ENCODE measurements at regions not wholly inside any gene's neighbourhood (a gene's known extent, or its start where the extent isn't known, plus 50 kb on each side); places are given as distances from the start of the nearest gene placed in this dataset.

GRCh38 chr3:148023994-148024393, 614.8 kb downstream of the ZIC1 start:
- in situ Hi-C loops (cut with MboI; ENCODE audit: low pct_unique_long_range_greater_than_20kb, low sequenced_read_pairs, unreplicated experiment), result no loop called here
- no peak for TF ChIP-seq CTCF (IDR thresholded peaks at IDR 0.05; ENCODE audit: extremely low read depth, insufficient read depth, missing control alignments)
- DNase-seq (ENCODE audit: low spot score), result no peak

- no peak for DNase-seq (ENCODE audit: low spot score)
- no peak for TF ChIP-seq CTCF (IDR thresholded peaks at IDR 0.05; ENCODE audit: extremely low read depth, insufficient read depth, missing control alignments)
- in situ Hi-C loops (cut with MboI; ENCODE audit: low pct_unique_long_range_greater_than_20kb, low sequenced_read_pairs, unreplicated experiment), result no loop called here
Observed at GRCh38 chr3:148026009-148026588, 616.9 kb downstream of the ZIC1 start.

GRCh38 chr3:148030975-148031374, 621.8 kb downstream of the ZIC1 start:
- TF ChIP-seq CTCF (IDR thresholded peaks at IDR 0.05; ENCODE audit: extremely low read depth, insufficient read depth, missing control alignments), result no peak
- DNase-seq (ENCODE audit: low spot score), result no peak
- in situ Hi-C loops (cut with MboI; ENCODE audit: low pct_unique_long_range_greater_than_20kb, low sequenced_read_pairs, unreplicated experiment), result no loop called here

- in situ Hi-C loops (cut with MboI; ENCODE audit: low pct_unique_long_range_greater_than_20kb, low sequenced_read_pairs, unreplicated experiment), result no loop called here
- no peak for DNase-seq (ENCODE audit: low spot score)
- TF ChIP-seq CTCF (IDR thresholded peaks at IDR 0.05; ENCODE audit: extremely low read depth, insufficient read depth, missing control alignments), result no peak
Observed at GRCh38 chr3:148034353-148034752, 625.2 kb downstream of the ZIC1 start.

- TF ChIP-seq CTCF (IDR thresholded peaks at IDR 0.05; ENCODE audit: extremely low read depth, insufficient read depth, missing control alignments), result no peak
- in situ Hi-C loops (cut with MboI; ENCODE audit: low pct_unique_long_range_greater_than_20kb, low sequenced_read_pairs, unreplicated experiment), result no loop called here
- no peak for DNase-seq (ENCODE audit: low spot score)
Observed at GRCh38 chr3:148036331-148036876, 627.2 kb downstream of the ZIC1 start.

- no peak for DNase-seq (ENCODE audit: low spot score)
- no peak for TF ChIP-seq CTCF (IDR thresholded peaks at IDR 0.05; ENCODE audit: extremely low read depth, insufficient read depth, missing control alignments)
- in situ Hi-C loops (cut with MboI; ENCODE audit: low pct_unique_long_range_greater_than_20kb, low sequenced_read_pairs, unreplicated experiment), result no loop called here
Observed at GRCh38 chr3:148042663-148043445, 633.7 kb downstream of the ZIC1 start.

Data from GM13977 (cell line).